WTC11 (cell line): ENCODE measurements at regions not wholly inside any gene's neighbourhood (a gene's known extent, or its start where the extent isn't known, plus 50 kb on each side); places are given as distances from the start of the nearest gene placed in this dataset.

ENCODE experiments used
- CTCF ChIP-seq: fragments of 200-600 bp; IDR thresholded peaks from 2 replicates; pipeline ENCODE4 v1.8.0; 2022; ENCODE audit warnings: antibody characterized with exemption
- FOXK1 ChIP-seq: sonication (generic); formaldehyde crosslinking; IDR thresholded peaks from 2 replicates; pipeline ENCODE4 v1.8.0; 2022; ENCODE audit warnings: mild to moderate bottlenecking, moderate library complexity, missing genetic modification reagents
- PREB ChIP-seq: sonication (generic); formaldehyde crosslinking; IDR thresholded peaks from 2 replicates; pipeline ENCODE4 v1.8.1; 2022; ENCODE audit warnings: mild to moderate bottlenecking, missing genetic modification reagents, moderate library complexity, borderline replicate concordance
- ZBTB21 ChIP-seq: sonication (generic); formaldehyde crosslinking; IDR thresholded peaks from 2 replicates; pipeline ENCODE4 v1.8.1; 2023; ENCODE audit warnings: mild to moderate bottlenecking, missing genetic modification reagents, borderline replicate concordance
- ZNF138 ChIP-seq: sonication (generic); formaldehyde crosslinking; conservative IDR thresholded peaks from 2 replicates; pipeline ENCODE4 v1.8.1; 2022; ENCODE audit warnings: mild to moderate bottlenecking, moderate library complexity, missing genetic modification reagents
- ZNF232 ChIP-seq: sonication (generic); formaldehyde crosslinking; IDR thresholded peaks from 2 replicates; pipeline ENCODE4 v1.8.0; 2022; ENCODE audit warnings: mild to moderate bottlenecking, missing genetic modification reagents

GRCh38 chr16:85171759-85172454 is 59.6 kb upstream of the CIBAR2 start:
- TF ChIP-seq CTCF, result no peak
- no peak for TF ChIP-seq ZNF232
- no peak for TF ChIP-seq FOXK1 (CRISPR knock-in tag)
- no peak for TF ChIP-seq ZNF138 (CRISPR knock-in tag)
- no peak for TF ChIP-seq PREB (CRISPR knock-in tag)
- no peak for TF ChIP-seq ZBTB21
